DMS79 (cell line): ENCODE measurements at regions not wholly inside any gene's neighbourhood (a gene's known extent, or its start where the extent isn't known, plus 50 kb on each side); places are given as distances from the start of the nearest gene placed in this dataset.
"Not testable (repeated sequence)": the region's sequence is repeated elsewhere in the genome, so short reads cannot be mapped to it uniquely, and the experiment has no call there.

ENCODE experiments used
- DNase-seq: peaks from one replicate; lab custom pipeline; 2025; lab: John Stamatoyannopoulos, UW

DNA sequence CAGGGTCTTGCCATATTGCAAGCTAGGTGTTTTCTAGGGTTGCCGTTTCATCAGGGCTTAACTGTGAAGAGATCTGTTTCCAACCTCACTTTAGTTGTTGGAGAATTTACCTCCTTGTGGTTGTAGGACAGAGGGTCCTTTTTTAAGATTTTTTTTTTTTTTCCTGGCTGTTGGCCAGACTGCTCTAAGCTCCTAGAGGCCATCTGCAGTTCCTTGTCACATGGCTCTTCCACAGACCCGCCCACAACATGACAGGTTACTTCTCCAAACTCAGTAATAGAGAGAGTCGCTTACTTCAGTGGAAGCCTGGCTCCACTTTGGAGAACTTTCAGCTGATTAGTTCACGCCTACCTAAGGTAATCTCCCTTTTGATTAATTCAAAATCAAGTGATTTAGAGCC is 543.7 kb downstream of the DMRTA1 start:
- DNase-seq: no peak

DNA sequence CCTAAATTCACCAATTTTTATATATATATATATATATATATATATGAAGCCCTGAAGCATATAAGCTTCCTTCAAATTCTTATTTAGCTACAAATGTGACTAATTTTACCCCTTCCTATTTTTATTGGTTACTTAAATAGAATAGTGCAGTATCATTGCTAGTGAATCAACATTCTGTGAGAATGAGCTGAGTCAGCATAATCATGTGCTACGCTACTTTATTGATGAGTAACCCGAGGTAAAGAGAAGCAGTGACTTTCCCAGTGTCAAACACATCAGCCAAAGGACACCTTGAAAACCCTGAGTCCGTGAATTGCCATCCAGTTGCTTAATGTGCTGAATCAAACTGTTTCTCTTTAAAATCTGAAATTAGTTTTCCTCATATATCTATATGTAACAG is 546.2 kb downstream of the DMRTA1 start:
- no peak for DNase-seq

DNA sequence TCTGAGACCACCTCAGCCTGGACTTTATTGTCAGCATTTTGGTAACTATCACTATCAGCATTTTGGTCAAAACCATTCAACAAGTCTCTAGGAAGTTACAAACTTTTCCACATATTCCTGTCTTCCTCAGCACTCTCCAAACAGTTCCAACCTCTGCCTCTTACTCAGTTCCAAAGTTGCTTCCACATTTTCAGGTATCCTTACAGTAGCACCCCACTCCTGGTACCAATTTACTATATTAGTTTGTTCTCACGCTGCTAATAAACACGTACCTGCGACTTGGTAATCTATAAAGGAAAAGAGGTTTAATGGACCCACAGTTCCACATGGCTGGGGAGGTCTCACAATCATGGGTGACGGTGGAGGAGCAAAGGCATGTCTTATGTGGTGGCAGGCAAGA is 551.3 kb downstream of the DMRTA1 start:
- no peak for DNase-seq

DNA sequence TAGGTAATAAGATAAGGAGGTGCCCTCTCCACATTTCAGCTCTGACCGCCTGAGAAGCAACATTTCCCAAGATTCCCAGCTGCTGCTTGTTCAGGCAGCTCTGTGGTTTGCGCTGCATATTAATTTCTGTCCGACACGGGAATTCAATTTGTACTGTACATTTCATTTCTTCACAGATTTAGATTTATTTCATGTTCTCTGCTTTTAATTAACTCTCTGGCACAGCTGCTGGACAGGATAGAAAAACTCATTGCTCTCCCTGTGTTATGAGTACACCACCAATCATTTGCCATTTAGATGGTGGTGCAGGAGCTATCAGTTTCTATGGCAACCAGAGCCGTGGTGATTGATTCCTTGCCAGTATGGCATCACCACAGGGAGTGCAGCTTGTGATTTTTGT is 558.5 kb downstream of the DMRTA1 start:
- no peak for DNase-seq

DNA sequence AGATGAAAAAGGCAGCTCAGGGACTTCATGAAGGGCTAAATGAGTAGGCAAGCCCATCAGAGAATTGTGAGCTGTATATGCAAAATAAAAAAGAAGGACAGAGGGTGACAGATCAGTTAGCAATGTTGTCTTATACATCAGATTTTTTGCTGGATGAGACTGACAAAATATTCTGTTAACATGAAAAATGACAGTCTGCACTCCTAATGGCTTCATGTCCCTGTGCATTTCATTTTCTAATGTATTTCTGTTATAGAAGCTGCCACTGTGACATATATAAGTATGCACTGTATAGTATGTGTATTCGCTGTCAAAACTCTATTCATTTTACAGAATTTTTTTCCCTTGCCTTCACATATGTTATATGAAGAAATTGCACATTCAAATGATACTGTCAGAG is 559.5 kb downstream of the DMRTA1 start:
- DNase-seq: no peak

DNA sequence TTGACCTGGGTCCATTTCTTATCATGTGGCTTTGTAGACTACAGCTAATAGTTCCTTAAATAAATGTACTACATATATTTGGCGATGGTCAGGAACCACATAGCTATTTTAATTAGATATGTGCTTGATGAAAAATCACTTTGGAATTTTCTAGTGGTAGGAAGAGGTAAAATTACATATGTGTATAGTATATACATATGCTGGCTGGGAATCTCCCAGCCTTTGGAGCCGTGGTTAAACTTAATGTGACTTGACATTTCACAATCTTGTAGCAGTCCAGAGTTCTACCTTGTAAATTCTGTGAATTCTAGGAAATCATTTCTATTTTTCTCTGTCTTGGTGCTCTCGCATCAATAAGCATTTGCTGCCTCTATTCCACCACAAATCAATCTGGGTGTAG is 565.0 kb downstream of the DMRTA1 start:
- DNase-seq: no peak

DNA sequence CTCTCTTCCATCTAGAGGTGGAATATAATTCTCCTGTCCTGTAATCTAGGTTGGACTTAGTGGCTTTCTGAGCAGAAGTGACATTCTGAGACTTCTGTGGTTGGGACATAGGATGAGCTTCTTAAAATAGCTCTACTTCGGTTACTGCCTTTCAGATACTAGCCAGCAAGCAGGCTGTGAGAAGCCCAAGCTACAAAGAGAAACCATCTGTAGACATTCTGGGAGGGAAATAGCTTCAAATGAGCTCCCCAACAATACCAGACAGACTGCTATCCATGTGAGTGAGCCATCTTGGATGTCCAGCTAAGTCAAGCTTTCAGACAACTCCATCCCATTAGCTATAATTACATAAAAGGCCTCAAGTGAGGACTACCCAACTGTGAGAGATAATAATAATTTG is 568.9 kb downstream of the DMRTA1 start:
- DNase-seq: no peak

DNA sequence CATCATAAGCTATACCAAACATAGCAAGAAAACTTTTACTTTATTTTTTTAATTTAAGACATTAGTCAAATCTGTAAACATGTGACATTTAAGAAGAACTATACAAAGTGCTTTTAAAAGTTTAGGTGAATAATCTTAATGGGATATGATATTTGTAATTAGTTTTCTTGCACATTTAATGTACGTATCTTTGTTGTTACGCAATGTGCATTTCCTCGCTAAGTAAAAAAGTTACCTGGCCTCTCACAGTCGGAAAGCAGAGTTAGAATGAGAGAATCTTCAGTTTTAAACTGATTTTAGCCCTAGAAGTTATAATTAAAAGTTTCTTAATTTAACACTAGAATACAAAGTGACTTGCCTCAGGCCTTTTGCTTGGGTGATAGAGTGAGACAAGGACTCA is 589.8 kb downstream of the DMRTA1 start:
- no peak for DNase-seq

DNA sequence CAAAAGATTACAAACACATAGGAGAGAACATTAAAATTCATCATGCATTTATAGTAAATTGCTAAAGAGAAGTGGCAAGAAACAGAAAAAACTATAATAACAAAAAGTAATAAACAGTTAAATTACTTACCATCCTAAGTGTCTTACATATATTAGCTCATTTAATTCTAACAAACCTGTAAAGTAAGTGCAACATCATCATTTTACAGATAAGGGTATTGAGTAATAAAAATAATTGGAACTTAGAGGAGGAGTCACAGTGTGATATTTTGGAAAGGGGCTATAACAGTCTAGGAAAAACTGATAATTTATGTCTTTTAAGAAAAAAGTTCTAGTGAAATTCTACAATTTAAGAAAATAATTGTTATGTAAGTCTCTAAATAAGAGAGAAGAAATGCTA is 592.8 kb downstream of the DMRTA1 start:
- no peak for DNase-seq

DNA sequence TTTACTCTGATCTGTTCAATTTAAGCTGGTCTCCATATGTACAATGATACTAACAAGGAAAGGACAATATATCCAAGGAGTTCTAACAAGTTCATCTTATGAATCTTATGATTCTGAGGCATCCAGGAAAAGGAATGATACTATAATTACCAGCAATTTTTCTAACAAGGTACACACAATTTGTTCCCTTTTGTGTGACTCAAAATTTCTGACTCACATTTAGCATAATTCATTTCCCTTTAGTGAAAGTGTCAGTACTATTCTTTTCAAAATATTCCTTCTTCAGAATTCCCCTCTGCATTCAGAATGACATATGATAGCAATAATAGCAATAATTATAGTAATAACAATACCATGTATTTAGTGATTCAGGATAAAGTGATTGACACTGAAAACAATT is 594.8 kb downstream of the DMRTA1 start:
- no peak for DNase-seq

DNA sequence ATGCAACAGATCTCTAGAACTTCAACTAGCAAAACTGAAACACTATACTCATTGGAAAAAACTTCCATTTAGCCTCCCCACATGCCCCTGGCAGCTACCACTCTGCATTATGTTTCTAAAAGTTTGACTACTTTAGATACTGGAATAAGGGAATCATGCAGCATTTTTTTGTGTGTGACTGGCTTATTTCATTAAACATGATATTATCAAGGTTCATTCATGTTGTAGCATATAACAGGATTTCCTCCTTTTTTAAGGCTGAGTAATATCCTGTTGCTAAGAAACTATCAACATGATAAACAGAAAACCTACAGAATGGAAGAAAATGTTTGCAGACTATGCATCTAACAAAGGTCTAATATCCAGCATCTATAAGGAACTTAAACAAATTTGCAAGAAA is 597.9 kb downstream of the DMRTA1 start:
- no peak for DNase-seq

DNA sequence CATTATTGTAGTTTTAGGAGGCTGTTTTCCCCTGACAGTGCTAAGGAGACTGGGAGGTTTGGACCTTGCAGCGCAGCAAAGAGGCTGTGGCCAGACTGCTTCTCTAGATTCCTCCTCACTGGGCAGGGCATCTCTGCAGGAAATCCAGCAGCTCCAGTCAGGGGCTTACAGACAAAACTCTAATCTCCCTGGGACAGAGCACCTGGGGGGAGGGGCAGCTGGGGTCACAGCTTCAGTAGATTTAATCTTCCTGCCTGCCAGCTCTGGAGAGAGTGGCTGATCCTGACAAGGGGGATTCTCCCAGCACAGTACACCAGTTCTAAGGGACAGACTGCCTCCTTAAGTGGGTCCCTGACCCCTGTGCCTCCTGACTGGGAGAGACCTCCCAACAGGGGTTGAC is 599.4 kb downstream of the DMRTA1 start:
- not testable (repeated sequence) for DNase-seq

DNA sequence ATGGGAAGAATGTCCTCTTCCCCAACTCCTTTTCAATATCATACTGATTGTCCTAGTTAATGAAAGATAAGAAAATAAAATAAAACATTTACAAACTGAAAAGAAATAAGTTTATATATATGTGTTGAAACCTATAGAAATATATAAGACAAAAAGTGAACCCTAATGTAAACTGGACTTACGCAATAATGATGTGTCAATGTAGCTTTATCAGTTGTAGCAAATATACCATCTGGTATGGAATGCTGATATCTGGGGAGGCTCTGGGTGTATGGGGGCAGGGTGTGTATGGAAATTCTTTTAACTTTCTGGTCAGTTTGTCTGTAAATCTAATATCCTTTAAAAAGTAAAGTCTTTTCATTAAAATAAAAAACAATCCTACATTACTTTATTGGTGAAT is 603.9 kb downstream of the DMRTA1 start:
- DNase-seq: no peak

DNA sequence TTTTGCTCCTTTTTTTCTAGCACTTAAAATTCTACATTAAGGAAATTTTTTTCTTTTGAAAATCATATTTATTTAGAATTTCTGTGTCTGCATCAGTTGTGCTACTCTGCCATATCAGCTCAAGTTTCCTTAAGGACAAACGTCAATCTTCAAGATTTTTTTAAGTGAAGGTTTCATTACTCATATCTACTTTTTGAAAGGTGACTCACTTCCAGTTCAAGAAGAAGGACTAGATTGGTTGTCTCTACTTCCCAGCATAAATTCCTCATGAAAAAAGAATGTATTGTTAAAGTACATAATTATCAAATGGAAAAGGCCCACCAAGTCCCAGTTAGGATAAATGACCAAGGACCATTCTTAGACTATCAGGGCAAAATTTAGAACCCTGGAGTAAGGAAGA is 626.5 kb downstream of the DMRTA1 start:
- DNase-seq: no peak

DNA sequence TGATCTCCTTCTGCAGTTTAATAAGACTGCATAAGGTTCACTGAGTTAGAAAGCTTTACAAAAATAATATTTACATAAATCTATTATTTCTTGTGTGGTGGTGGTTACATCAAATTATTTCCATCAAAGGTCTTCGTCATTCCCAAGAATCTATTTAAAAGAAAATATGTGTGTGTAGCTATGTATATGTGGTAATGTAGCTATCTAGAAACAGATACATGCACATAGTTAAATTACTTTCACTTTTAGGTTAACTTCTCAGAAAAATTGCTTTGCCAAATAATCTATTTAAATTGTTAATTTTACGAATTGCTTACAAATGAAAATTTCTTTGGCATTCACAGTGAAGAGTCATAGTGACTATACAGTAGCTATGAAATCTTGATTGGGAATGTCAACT is 633.2 kb downstream of the DMRTA1 start:
- no peak for DNase-seq

DNA sequence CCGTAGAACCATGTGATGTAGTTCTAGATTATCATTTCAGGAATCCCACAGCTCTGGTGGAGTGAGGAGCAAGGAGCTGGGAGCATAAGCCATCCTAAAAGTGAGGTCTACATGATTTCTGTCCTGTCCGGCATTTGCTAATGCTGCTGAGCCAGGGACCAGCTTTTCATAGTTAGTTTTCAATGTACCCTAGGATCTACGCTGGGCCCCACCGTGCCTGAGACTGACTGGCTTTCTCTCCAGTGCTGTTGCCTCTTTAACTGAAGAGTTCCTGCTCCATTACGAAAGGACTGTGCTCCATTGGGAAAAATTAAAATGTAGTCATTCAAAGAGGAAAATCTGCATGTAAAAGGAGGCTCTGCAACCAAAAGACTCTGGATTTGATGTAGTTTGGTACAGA is 634.8 kb downstream of the DMRTA1 start:
- DNase-seq: no peak

DNA sequence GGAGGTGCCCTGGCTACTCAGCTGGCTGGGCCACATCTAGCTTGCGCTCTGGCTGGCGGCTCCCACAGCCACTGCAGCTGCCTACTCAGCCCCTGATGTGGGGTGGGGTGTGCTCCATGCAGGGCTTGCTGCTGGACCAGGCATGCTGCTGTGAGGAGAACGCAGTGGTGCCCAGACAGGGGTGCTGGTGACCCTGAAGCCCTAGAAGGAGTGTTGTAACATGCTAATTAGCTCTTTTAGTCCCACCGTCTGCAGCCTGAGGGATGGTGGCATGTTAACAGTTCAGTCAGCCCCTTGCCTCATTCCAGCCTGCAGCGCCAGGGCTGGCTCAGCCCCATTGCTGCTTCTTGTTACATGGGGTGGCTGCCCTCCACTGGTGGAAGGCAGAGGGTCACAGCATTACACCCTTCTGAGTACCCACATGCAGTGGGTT is 642.3 kb downstream of the DMRTA1 start:
- no peak for DNase-seq

DNA sequence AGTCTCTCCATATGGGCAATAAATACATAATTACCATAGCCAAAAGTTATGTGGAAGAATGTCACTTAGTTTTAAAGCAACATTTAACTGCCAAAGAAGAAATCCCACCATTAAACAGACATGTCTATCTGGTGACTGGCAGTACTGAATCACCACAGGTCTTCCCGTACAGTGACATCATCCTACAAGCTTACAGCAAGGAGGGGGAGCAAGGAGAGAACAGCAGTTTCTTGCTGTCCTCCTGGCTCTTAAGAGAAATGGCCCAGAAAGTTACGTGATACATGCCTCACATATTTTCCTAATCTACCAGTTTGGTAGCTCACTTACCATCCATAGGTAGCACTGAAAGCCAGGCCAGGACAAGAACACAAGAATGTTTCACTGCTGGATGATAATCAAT is 671.0 kb downstream of the DMRTA1 start:
- no peak for DNase-seq

DNA sequence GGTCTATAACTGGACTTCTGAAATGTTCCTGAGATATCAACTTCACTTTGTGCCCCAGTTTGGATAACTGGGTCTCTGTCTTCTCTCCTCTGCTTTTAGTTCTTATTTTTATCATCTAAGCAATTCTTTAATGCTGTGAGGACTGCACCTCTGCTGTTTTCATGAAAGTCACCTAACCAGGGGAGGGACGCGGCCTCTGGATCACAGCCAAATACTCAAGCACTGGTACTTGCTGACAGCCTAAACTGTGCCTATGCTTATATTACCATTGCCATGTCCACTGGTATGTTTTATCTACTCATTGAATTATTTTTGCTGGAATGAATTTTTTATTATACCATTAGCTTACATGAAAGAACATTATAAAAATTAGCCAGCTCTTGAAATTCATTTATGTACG is 674.0 kb downstream of the DMRTA1 start:
- no peak for DNase-seq

DNA sequence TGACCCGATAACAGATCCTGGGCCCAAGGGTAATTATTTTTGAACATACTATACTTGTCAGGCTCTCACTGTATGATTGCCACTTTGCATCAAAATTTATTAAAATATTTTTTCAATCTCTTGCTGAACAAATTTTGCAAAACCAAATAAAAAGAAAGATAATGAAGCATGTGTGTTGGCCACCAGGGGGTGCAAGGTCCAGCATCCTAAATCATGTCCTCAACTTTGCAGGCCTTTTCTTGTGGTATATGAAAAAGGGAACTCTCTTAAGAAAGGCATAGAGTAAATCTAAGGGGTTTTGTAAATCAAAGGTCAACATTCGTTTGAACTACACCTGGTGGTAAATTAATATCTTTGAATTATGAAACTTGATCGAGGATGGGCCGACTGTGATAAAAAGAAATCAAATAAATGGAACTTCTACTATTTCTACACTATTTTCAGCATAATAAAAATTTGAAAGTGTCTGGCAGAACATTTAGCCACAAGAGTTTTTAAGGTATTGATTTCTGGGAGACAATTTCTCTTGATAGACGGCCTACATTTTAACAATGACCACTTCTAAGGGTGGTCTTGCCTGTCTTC is 676.5 kb downstream of the DMRTA1 start:
- no peak for DNase-seq

DNA sequence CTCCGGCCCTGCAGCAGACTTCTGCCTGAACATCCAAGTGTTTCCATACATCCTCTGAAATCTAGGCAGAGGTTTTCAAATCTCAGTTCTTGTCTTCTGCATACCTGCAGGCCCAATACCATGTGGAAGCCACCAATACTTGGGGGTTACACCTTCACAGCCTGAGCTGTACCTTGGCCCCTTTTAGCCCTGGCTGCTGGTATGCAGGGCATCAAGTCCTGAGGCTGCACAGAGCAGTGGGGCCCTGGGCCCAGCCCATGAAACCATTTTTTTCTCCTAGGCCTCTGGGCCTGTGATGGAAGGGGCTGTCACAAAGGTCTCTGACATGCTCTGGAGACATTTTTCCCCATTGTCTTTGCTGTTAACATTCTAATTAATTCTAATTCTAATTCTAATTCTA is 680.6 kb downstream of the ELAVL2 start:
- no peak for DNase-seq

DNA sequence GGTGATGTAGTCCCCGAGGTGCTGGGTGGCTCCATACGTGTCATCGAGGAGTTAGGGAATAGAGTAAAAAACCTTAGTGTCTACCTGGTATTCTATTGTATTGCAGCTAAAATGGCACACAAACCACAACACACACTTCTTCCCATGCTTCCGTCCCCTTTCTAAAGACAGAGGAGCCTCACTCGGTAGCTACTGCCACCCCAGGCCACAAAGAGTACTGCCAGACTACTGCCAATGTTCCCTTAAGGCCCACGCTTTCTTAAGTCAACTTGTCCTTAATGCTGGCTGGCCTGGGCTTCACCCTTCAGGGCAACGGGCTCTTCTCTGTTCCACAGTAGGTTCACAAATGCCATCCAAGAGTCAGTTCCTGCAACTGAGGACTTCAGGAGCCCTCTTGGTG is 673.0 kb downstream of the ELAVL2 start:
- DNase-seq: no peak

DNA sequence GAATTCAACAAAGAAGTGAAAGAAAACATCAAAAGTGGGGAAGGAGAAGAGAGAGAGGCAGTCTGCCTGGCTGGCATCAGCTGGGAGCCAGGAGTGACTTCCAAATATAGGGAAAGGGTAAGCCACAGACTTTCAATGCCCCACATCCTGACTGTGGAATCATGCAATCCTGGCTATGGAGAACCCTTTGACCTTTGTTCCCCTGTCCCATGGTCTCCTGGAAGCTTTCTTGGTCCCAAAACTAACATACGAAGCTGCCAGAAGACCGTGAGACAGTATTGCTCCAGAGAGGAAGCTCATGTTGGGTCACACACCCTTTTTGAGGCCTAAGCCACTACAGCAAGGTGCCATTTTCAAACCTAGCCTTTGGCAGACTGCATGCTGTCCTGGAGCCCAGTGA is 665.5 kb downstream of the ELAVL2 start:
- DNase-seq: no peak

DNA sequence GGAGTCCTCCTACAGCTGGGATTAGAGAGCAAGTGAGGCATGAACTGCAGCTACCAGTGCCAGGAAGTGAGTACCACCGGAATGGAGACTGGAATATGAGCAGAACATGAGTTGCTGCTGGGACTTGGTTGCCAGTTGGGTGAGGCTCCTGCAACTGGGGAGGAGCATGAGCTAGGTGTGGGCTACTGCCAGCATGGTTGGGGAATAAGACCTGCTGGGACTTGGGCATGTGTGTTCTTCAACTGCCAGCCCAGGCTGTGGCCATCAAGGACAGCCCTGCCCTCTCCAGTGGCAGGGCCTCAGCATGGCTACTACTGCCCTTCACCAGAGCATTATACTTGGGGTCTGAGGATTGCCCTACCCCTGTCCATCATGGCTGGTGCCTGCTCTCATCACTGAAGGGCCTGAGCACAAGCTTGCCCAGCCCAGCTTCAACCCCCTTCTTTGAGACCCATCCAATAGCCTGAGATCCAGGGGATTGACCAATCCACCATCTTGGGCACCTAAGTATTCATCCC is 665.0 kb downstream of the ELAVL2 start:
- DNase-seq: no peak

DNA sequence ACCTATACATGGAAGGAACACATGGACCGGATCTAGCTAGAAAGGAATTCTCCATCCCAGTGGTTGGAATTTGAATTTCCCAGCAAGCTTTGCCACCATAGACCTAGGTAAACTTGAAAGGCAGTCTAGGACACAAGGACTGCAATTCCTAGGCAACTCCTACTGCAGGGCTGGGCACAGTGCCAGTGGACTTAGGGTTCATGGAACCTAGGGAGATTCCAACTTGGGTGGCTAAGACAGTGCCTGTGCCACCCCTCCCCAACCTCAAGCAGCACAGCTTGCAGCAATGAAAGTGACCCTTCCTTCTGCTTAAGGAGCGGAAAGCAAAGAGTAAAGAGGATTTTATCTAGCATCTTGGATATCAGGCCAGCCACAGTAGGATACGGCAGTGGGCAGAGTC is 663.3 kb downstream of the ELAVL2 start:
- no peak for DNase-seq
